OCI-LY7 (cell line): ENCODE measurements at regions not wholly inside any gene's neighbourhood (a gene's known extent, or its start where the extent isn't known, plus 50 kb on each side); places are given as distances from the start of the nearest gene placed in this dataset.

ENCODE experiments used
- BruUV-seq: library from RNA; stranded (reverse); fragments of 400-500 nt; replicated peaks from 2 replicates; lab custom pipeline; 2021; lab: Mats Ljungman, UMichigan
- CTCF ChIA-PET: fragments of 300-600 bp; sonication (Branson Sonifier 250); formaldehyde crosslinking; loops from one replicate; lab custom pipeline; 2022; ENCODE audit warnings: antibody characterized with exemption; ENCODE audit not compliant: unreplicated experiment; lab: Charles Lee
- POLR2A ChIA-PET: fragments of 300-600 bp; sonication (Branson Sonifier 250); formaldehyde crosslinking; loops from one replicate; lab custom pipeline; 2022; ENCODE audit warnings: antibody characterized with exemption; lab: Charles Lee
- DNase-seq: peaks from one replicate; pipeline ENCODE4 v3.0.0-alpha.2; 2015; ENCODE audit warnings: low spot score
- H2AFZ ChIP-seq: fragments of 200-600 bp; sonication (generic), shearing (Covaris generic); 2 replicates; pipeline ENCODE4 v1.6.1; 2014; ENCODE audit warnings: mild to moderate bottlenecking, antibody characterized with exemption, low read length, moderate library complexity
- H3K27ac ChIP-seq: fragments of 200-600 bp; sonication (generic); 2 replicates; pipeline ENCODE4 v1.5.1; 2014; ENCODE audit warnings: mixed run types, low read depth, mild to moderate bottlenecking, moderate library complexity, low read length, inconsistent platforms; ENCODE audit not compliant: poor library complexity, severe bottlenecking
- H3K36me3 ChIP-seq: fragments of 200-600 bp; sonication (generic); 2 replicates; pipeline ENCODE4 v1.6.1; 2014; ENCODE audit warnings: mild to moderate bottlenecking, antibody characterized with exemption, low read length, moderate library complexity, mixed read lengths; ENCODE audit not compliant: insufficient read depth
- H3K4me1 ChIP-seq: fragments of 200-600 bp; sonication (generic); 2 replicates; pipeline ENCODE4 v1.5.1; 2014; ENCODE audit warnings: mild to moderate bottlenecking, low read length; ENCODE audit not compliant: insufficient read depth, poor library complexity, severe bottlenecking
- H3K4me2 ChIP-seq: fragments of 200-600 bp; sonication (generic); 2 replicates; pipeline ENCODE4 v1.6.1; 2014; ENCODE audit warnings: mild to moderate bottlenecking, low read length
- H3K4me3 ChIP-seq: fragments of 200-600 bp; sonication (generic); 2 replicates; pipeline ENCODE4 v1.5.1; 2014; ENCODE audit warnings: mild to moderate bottlenecking, low read depth, low read length; ENCODE audit not compliant: poor library complexity, severe bottlenecking
- H3K79me2 ChIP-seq: fragments of 200-600 bp; sonication (generic); 2 replicates; pipeline ENCODE4 v1.6.1; 2016; ENCODE audit warnings: low read depth, mild to moderate bottlenecking, low read length, moderate library complexity, mixed read lengths; ENCODE audit not compliant: insufficient read depth
- H3K9me2 ChIP-seq: fragments of 200-600 bp; sonication (generic); 2 replicates; pipeline ENCODE4 v1.6.1; 2016; ENCODE audit warnings: mild to moderate bottlenecking, low read length, mixed read lengths; ENCODE audit not compliant: insufficient read depth
- H3K9me3 ChIP-seq: fragments of 200-600 bp; sonication (generic); 2 replicates; pipeline ENCODE4 v1.6.1; 2014; ENCODE audit warnings: mild to moderate bottlenecking, mixed run types, low read length, mixed read lengths
- H4K20me1 ChIP-seq: fragments of 200-600 bp; sonication (generic); 2 replicates; pipeline ENCODE4 v1.6.1; 2014; ENCODE audit warnings: mild to moderate bottlenecking, antibody characterized with exemption, low read length, moderate library complexity, mixed read lengths; ENCODE audit not compliant: insufficient read depth
- CTCF ChIP-seq: fragments of 200-600 bp; sonication (generic); conservative IDR thresholded peaks from 2 replicates; pipeline ENCODE4 v1.5.1; 2014; ENCODE audit warnings: mild to moderate bottlenecking, antibody characterized with exemption, low read length, moderate library complexity, mixed read lengths
- EZH2phosphoT487 ChIP-seq: fragments of 200-600 bp; sonication (generic); IDR thresholded peaks from 2 replicates; pipeline ENCODE4 v1.6.1; 2018; ENCODE audit warnings: low read depth, borderline replicate concordance, mild to moderate bottlenecking, mixed run types, antibody characterized with exemption, low read length, moderate library complexity, mixed read lengths
- intact Hi-C: fragments of 100-400 bp; cut with micrococcal nuclease; formaldehyde crosslinking; loops from one replicate; pipeline ENCODE4 v1.10.0; 2022; ENCODE audit not compliant: unreplicated experiment

- TF ChIP-seq CTCF (no peak), EZH2phosphoT487 (no peak)
- no peak overlapping the region for H3K4me2 ChIP-seq
- intact Hi-C loops: no loop called here
- no peaks in the 10 kb centered on the region for H3K9me3 ChIP-seq
- H3K36me3 ChIP-seq: no peaks in the 10 kb centered on the region
- H4K20me1 ChIP-seq: no peaks in the 10 kb centered on the region
- H2AFZ ChIP-seq: no peak overlapping the region
- DNase-seq: no peak
- H3K4me1 ChIP-seq: no peaks in the 10 kb centered on the region
- H3K27ac ChIP-seq: no peak overlapping the region
- BruUV-seq: no TSS peak
- H3K79me2 ChIP-seq: no peaks in the 10 kb centered on the region
- ChIA-PET POLR2A (interaction anchor here (1.2 kb wide), 1 partner anchor 20 kb away, joined by 3 read pairs; no protein-coding TSS in a partner anchor), CTCF (no interaction called here)
- no peaks in the 10 kb centered on the region for H3K9me2 ChIP-seq
- H3K4me3 ChIP-seq: no peak overlapping the region
Measured at GRCh38 chr6:140101367-140101766, 726.9 kb upstream of the CITED2 start.

- H2AFZ ChIP-seq: no peak overlapping the region
- ChIA-PET POLR2A (interaction anchor here (0.7 kb wide), 2 partner anchors 27 to 153 kb away, joined by 3 read pairs; no protein-coding TSS in a partner anchor), CTCF (no interaction called here)
- no peak for TF ChIP-seq EZH2phosphoT487
- BruUV-seq: no TSS peak
- no peak for DNase-seq
- H3K9me2 ChIP-seq: no peaks in the 10 kb centered on the region
- H3K79me2 ChIP-seq: no peaks in the 10 kb centered on the region
- H3K27ac ChIP-seq: no peak overlapping the region
- intact Hi-C loops: no loop called here
- H3K4me3 ChIP-seq: no peak overlapping the region
- no peaks in the 10 kb centered on the region for H3K4me1 ChIP-seq
- no peak overlapping the region for H3K4me2 ChIP-seq
- H3K36me3 ChIP-seq: no peaks in the 10 kb centered on the region
- H3K9me3 ChIP-seq: no peaks in the 10 kb centered on the region
- no peaks in the 10 kb centered on the region for H4K20me1 ChIP-seq
Measured at GRCh38 chr6:140095532-140095931, 721.1 kb upstream of the CITED2 start.

GRCh38 chr6:140091895-140092294 is 717.4 kb upstream of the CITED2 start:
- TF ChIP-seq EZH2phosphoT487 (no peak), CTCF (no peak)
- BruUV-seq: no TSS peak
- Histone ChIP-seq H2AFZ (no peak overlapping the region), H3K36me3 (no peaks in the 10 kb centered on the region), H3K4me3 (no peak overlapping the region), H3K27ac (no peak overlapping the region), H3K9me3 (no peaks in the 10 kb centered on the region), H3K4me1 (no peaks in the 10 kb centered on the region), H3K79me2 (no peaks in the 10 kb centered on the region), H3K9me2 (no peaks in the 10 kb centered on the region), H4K20me1 (no peaks in the 10 kb centered on the region), H3K4me2 (no peak overlapping the region)
- POLR2A ChIA-PET: interaction anchor here (0.6 kb wide), 1 partner anchor 1768 kb away, joined by 3 read pairs; no protein-coding TSS in a partner anchor
- DNase-seq: no peak
- intact Hi-C loops: no loop called here
- CTCF ChIA-PET: no interaction called here
